HG02588 (cell line): ENCODE measurements at regions not wholly inside any gene's neighbourhood (a gene's known extent, or its start where the extent isn't known, plus 50 kb on each side); places are given as distances from the start of the nearest gene placed in this dataset.
"Not testable (repeated sequence)": the region's sequence is repeated elsewhere in the genome, so short reads cannot be mapped to it uniquely, and the experiment has no call there.

Source experiments
- ATAC-seq: cut with Tn5 transposase; IDR thresholded peaks from one replicate; pipeline ENCODE4 v1.9.1; 2021; ENCODE audit warnings: mild to moderate bottlenecking, moderate library complexity; ENCODE audit not compliant: unreplicated experiment

DNA sequence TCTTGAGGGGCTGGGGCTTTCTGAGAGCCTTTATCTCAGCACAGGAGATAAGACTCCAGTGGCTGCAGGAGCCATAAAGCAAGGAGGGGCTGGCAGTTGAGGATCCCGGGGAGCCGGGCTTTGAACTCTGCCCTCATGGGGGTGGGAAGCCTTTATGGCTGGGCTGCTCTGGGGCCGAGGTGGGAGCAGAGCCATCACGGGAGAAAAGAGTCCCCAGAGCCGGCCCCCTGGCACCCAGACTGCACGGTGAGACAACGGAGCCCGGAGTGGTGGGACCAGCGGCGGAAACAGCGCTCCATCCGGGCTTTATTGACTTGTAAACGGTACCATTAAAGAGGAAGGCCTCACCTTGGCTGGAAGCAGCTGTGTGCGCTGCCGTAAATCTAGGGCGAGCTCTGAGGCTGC is 162.6 kb downstream of the MYCN start:
- ATAC-seq = no peak

DNA sequence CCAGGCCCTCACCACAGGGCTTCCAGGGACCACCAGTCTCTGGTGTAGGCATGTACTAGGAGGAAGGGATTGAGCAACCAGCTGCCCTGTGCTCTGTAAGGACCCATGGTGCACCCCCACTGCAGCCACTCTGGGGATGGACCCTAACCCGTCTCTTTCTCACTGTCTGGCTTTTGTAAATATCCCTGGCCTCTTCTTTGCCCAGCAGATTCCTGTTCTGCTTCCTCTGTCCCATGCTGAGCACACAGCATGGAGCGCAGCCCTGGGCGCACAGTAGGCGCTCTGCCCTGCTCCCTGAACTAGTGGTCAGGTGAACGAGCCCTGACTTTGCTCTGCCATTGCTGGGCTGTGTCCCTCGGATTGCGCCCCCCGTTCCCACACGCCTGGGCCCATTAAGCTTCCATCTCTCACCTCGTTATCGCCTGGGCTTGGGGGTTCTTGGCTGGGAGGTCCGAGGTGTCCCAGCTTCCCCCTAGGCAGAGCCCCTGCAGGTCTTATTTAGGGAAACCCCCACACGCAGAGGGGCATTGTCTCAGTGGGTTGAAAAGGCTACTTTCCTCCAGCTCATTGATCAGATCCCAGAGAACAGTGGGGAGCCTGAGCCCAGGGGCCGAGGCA is 162.1 kb downstream of the MYCN start:
- ATAC-seq = no peak

GRCh38 chr2:16101196-16101595 is 160.8 kb downstream of the MYCN start:
- no peak for ATAC-seq

DNA sequence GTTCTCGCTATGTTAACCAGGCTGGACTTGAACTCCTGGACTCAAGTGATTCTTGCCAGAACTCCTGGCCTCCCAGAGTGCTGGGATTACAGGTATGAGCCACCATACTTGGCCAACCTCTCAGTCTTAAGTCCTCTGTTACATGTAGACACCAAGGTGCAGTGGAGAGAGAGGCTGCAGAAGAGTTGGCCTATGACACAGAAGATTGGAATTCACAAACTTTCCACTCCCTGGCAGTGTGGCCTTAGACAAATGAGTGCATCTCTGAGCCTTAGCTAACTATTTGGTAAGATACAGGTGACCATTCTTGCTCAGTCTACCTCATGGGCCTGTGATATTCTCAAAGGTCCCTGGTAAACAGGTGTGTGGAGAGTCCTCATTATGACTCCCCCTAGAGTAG is 159.7 kb downstream of the MYCN start:
- ATAC-seq = no peak

- no peak for ATAC-seq
Measured at GRCh38 chr2:16099326-16099725, 159.0 kb downstream of the MYCN start.

DNA sequence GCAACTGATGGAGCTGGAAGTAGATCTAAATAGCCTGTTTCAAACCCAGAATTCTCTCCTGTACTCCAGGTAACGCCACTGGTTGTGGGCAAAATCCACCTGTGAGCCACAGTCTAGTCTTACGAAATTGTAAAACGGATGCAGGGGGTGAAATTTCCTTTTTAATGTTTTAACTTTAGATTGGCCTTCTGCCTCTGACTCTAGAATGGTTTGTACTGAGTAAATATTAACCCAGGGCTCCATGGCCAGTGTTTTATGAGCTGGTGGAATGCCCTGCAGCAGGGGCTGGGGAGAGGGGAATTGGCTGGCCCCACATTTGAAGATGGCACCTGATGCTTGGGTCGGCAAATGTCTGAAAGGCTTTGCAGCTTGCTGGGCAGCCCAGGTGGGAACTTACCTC is 156.6 kb downstream of the MYCN start:
- ATAC-seq = no peak

DNA sequence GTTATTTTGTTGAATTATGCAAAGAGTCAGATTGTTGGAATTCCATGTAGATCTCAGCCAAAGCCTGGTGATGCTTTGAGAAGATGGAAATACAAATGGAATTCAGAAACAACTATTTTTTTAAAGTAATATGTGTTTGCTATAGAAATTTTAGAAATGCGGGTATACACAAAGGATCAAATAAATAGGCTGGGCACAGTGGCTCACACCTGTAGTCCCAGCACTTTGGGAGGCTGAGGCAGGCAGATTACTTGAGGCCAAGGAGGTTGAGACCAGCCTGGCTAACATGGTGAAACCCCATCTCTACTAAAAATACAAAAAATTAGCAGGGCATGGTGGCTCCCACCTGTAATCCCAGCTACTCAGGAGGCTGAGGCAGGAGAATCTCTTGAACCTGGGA is 155.1 kb downstream of the MYCN start:
- ATAC-seq = not testable (repeated sequence)

DNA sequence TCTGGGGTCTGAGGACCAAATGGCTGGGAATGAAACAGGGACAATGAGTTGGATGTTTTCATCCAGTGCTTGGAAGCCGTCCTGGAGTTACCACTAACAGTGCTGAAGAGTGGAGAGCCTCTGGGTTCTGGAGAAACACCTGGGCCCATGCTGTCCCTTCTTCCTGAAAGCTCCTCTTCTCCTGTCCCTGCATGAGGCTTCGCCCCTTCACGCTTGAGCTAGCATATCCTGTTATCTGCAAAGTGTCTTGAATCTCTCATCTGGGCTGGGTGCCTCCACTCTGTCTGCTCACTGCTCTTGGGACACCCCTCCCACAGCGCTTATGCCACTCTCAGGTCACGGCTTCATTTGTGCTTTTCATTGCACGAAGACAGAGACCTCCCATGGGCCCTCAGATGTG is 154.5 kb downstream of the MYCN start:
- ATAC-seq = no peak

DNA sequence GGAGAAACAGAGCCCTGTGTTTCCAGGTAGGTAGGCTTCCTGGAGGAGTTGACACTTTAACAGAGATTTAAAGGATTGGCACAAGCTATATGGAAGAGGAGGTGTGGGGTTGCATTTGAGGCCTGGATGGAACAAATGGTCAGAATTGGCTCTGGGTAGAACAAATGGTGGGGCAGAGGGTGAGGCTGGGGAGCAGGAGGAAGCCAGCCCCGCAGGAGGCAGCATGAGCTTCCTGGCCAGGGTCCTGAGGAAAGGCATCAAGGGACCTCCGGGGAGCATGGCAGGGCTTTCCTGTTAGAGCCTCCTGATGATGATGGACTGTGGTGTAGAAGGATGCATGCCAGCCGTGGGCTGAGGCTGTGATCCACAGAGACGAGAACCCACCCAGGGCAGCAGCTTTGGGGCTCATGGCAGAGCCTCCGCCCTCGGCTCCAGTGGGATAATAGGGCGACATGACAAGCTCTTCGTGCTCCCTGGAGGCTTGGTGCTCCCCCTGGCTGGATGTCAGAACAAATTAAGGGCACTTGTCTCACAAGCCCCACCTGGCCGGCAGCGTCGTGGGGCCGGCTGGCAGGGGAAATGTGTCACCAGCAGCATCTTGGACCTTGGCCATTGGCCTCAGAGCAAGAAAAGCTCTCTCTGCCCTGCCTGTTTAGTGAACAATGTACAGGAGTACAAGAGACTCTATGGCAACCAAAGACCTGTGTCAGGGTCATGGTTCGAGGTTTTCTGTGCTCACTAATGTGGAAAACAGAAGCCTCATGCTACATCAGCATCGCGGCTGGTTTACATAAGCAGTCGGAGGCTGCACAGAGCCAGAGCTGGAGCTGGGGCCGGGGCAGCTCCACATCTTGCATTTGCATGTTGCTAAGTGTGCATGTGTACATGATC is 153.5 kb downstream of the MYCN start:
- no peak for ATAC-seq

DNA sequence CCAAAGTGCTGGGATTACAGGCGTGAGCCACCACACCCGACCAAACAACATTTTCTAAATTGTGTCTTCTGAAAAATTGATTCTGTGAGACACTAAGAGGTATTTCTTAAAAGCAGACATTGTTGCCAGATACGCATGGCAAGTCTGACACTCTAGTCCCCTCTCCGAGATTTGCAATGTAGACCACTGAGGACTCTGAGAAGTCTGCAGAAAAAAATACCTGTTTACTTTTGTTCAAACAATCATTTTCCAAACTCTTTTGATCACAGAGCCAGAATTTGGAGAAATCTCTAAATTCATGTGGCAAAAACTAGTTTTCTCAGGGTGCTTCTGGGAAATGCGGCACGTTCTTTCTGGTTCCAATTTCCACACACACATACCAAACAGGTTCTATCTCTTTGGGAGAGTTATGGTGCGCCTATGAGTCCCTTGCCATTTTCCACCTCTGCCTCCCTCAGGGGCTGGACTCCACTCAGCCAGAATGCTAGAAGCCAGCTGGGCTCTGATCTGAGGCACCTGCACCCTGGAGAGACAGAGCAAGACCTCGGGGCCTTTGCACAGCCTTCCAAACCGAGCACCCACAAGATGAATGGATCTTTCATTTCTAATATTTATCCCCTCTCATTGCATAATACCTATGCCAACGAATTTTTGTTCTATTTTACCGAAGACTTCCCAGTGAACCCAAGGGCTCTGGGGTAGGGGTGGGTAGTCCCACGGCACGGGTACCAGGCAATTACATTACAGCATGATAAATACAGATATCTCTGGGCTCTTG is 152.7 kb downstream of the MYCN start:
- no peak for ATAC-seq

- no peak for ATAC-seq
Measured at GRCh38 chr2:16091576-16092282, 151.4 kb downstream of the MYCN start.

DNA sequence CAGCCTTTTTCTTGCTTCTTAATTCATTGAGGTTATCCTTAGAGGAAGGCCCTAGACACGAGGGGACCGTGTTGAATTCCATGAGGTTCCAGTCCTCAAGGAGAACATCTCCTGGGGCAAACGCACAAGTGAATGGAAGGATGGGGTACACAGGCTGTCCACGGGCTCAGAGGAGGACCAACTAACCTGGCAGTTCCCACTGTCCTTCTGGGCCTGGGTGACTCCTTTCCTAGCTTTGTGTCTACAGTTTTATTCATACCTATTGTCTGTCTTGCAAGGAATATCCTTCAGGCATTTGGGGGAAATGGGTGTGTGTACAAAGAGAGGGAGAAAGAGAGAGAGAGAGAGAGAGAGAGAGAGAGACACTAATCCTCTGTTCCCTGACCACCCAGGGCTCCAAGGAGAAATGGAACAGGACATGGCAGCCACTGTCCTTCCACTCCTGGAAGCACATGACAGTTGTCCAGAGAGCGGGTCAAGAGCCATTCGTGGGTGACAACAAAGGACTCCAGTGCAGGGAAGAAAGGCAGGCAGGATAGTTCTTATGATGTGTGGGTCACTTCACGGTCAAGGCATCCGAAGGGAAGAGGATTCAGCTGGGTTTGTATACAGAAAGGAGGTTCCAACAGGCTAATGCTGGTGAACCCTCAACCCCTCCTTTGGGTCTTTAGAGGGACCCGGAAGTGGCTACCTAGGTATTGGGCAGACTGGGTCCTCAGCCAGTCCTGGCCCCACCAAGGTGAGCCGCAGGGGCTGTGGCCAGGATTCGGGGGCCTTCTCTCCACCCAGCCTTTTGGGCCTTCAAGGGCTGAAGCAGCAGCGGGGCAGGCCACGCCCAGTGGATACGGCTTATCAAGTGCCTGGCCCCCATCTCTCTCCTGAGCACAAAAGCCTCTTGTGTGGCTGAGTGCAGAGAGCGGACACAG is 150.6 kb downstream of the MYCN start:
- no peak for ATAC-seq

DNA sequence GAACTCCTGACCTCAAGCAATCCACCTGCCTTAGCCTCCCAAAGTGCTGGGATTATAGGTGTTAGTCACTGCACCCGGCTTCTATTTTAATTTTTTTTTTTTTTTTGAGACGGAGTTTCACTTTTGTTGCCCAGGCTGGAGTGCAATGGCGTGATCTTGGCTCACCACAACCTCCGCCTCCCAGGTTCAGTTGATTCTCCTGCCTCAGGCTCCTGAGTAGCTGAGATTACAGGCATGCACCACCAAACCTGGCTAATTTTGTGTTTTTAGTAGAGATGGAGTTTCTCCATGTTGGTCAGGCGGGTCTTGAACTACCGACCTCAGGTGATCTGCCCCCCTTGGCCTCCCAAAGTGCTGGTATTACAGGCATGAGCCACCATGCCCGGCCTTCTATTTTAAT is 149.1 kb downstream of the MYCN start:
- ATAC-seq = not testable (repeated sequence)

DNA sequence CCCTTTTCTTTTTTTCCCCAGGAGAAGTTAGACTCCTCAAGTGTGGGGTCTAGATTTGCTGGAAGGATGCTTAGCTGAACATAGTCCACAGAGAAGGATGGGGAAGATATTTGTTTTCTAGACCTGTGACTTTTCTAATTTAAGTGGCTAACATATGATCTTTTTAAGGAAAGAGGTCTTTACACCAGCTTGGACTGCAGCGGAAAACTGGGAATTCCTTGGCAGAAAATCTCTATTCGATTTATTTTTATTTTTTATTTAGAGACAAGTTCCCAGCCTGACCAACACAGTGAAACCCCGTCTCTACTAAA is 148.4 kb downstream of the MYCN start:
- no peak for ATAC-seq

DNA sequence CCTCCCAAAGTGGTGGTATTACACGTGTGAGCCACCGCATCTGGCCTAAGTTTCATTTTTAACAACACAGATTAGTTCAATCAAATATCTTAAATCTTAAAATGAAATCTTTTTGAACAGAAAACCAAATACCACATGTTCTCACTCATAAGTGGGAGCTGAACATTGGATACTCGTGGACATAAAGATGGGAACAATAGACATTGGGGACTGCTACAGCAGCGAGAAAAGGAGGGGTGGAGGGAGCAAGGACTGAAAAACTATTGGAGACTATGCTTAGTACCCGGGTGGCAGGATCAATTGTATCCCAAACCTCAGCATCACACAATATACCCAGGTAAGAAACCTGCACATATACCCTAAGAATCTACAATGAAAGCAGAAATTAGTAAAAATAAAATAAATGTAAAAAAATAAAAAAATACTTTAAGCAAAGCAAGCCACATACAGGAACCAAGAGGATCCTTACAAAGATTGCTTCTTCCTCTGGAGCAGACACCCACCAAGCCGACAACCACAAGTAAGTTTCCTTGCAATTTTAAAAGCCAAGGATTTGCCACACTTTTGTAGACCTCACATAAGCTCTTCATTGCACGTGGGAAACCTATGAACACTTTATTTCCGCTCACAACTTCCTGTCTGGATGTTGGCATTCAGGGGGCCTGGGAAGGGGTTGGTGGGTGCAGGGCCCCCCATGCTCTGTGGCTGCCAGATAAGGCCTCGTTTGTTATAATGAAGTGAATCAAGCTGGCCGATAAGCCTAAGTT is 147.9 kb downstream of the MYCN start:
- no peak for ATAC-seq

DNA sequence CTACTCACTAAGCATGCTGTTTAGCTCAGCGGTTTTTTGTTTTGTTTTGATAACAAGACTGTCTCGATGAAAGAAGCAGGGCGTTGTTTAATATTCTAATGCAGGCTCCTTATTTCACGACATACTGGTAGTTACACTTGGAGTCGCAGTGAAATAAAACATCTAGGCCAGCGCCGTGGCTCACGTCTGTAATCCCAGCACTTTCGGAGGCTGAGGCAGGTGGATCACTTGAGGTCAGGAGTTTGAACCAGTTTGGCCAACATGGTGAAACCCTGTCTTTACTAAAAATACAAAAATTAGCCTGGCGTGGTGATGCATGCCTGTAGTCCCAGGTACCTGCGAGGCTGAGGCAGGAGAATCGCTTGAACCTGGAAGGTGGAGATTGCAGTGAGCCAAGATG is 145.8 kb downstream of the MYCN start:
- not testable (repeated sequence) for ATAC-seq

DNA sequence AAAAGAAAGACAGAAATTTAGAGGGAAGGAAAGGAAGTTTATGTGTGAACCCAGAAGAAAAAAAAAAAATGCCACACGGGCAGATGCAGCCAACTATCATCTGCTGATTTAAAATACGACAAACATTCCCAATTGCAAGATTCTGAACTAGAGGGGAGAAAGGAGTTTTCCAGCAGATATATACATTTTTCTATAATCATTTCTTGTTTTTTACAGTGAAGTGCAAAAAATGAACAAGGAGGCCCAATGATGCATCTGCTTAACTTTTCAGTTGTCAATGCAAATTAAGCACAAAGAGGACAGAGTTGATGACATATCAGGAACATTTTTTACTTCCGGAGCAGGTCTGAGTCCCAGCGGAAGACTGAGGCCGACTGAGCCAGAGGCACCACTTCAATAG is 144.7 kb downstream of the MYCN start:
- ATAC-seq = no peak

DNA sequence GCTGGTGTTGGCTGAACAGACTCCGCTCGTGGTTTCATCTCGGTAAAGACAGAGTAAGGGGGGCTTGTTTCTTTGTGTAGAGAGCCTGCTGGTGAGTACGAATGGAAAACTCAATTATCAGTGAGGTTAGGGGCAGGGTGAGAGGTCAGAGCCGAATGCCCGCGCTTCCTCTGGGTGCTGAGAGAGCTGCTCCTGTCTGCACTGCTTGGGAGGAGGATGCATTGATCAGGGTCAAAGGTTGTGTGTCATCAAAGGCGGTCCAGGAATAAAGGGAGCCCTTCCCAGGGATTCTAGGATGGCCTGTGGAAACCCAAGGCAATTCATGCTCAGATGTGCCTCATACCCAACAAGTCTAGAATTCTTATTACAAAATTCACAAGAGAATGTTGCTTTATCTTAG is 143.9 kb downstream of the MYCN start:
- no peak for ATAC-seq

GRCh38 chr2:16082276-16082675 is 141.9 kb downstream of the MYCN start:
- ATAC-seq = no peak
